NT2/D1 (cell line): ENCODE measurements at regions not wholly inside any gene's neighbourhood (a gene's known extent, or its start where the extent isn't known, plus 50 kb on each side); places are given as distances from the start of the nearest gene placed in this dataset.

Source experiments
- YY1 ChIP-seq: IDR thresholded peaks from 2 replicates; pipeline ENCODE4 v1.6.1; 2011; ENCODE audit not compliant: insufficient read length, insufficient read depth
- ZNF274 ChIP-seq: IDR thresholded peaks from 2 replicates; pipeline ENCODE4 v1.6.1; 2011; ENCODE audit warnings: mild to moderate bottlenecking, low read depth, low read length

DNA sequence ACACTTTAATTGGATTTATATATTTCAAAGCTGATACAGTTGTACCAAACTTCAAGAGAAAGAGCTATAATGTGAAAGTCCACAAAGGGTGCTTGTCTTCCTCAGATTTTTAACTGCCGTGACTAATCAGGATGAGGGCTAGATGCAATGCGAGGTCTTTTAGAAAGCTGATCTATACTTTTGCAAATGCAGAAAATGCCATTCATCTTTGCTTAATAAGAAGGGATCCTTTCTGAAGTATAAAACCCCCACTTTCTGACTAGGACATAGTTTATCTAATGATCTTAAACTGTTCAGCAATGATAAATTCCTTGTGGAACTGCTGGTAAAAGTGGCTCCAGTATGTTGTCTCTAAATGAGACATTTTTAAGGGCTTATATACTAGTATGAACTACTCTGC is 102.7 kb upstream of the NGF start:
- TF ChIP-seq ZNF274 (no peak), YY1 (no peak)
